Skeletal muscle satellite cell (primary cell): ENCODE measurements at regions not wholly inside any gene's neighbourhood (a gene's known extent, or its start where the extent isn't known, plus 50 kb on each side); places are given as distances from the start of the nearest gene placed in this dataset.

Source experiments
- H3K27me3 ChIP-seq: 2 replicates; pipeline ENCODE4 v1.7.0; 2013; ENCODE audit warnings: low read length; ENCODE audit not compliant: control insufficient read depth, insufficient read depth
- H3K36me3 ChIP-seq: 2 replicates; pipeline ENCODE4 v1.7.0; 2013; ENCODE audit warnings: mild to moderate bottlenecking, control low read depth, low read length; ENCODE audit not compliant: insufficient read depth
- H3K4me1 ChIP-seq: 2 replicates; pipeline ENCODE4 v1.7.0; 2013; ENCODE audit warnings: low read length; ENCODE audit not compliant: control insufficient read depth, insufficient read depth
- H3K4me2 ChIP-seq: 2 replicates; pipeline ENCODE4 v1.7.0; 2013; ENCODE audit warnings: mild to moderate bottlenecking, low read length
- H3K4me3 ChIP-seq: 2 replicates; pipeline ENCODE4 v1.7.0; 2013; ENCODE audit warnings: low read length
- H3K9ac ChIP-seq: 2 replicates; pipeline ENCODE4 v1.7.0; 2013; ENCODE audit warnings: mild to moderate bottlenecking, low read depth, low read length, moderate library complexity
- H3K9me3 ChIP-seq: replicated peaks from 2 replicates; pipeline ENCODE4 v1.7.0; 2013; ENCODE audit warnings: mild to moderate bottlenecking, control low read depth, low read length

GRCh38 chr6:134702279-134702678, 247.6 kb downstream of the ALDH8A1 start:
- H3K27me3 ChIP-seq: no peaks in the 10 kb centered on the region

DNA sequence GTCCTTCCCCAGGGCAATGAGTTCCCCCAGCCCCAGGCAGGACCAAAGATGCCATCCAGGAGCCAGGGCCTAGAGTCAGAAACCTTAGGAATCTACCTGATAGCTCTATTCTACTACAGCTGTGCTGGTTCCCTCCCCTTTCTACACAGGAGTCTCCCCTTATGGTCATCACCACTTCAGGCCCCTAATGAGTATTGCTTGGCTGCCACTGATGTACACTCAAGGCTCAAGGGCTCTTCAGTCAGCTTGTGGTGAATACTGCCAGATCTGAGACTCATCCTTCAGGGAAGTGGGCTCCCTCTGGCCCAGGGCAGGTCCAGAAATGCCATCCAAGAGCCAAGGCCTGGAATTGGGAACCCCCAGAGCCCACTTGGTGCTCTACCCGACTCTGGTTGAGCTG, 248.6 kb downstream of the ALDH8A1 start:
- no peak overlapping the region for H3K4me3 ChIP-seq
- no peaks in the 10 kb centered on the region for H3K9me3 ChIP-seq

More at GRCh38 chr6:134702279-134702678, 247.6 kb downstream of the ALDH8A1 start:
- H3K9me3 ChIP-seq: no peaks in the 10 kb centered on the region
- no peaks in the 10 kb centered on the region for H3K4me1 ChIP-seq
- no peak overlapping the region for H3K9ac ChIP-seq
- H3K4me3 ChIP-seq: no peak overlapping the region
- H3K4me2 ChIP-seq: no peak overlapping the region
- no peaks in the 10 kb centered on the region for H3K36me3 ChIP-seq

GRCh38 chr6:134698228-134698627, 251.7 kb downstream of the ALDH8A1 start:
- no peaks in the 10 kb centered on the region for H3K36me3 ChIP-seq
- H3K4me2 ChIP-seq: no peak overlapping the region
- no peak overlapping the region for H3K9ac ChIP-seq
- no peaks in the 10 kb centered on the region for H3K4me1 ChIP-seq
- no peak overlapping the region for H3K4me3 ChIP-seq
- no peaks in the 10 kb centered on the region for H3K27me3 ChIP-seq
- no peaks in the 10 kb centered on the region for H3K9me3 ChIP-seq

More for the DNA sequence above, 248.6 kb downstream of the ALDH8A1 start:
- no peak overlapping the region for H3K9ac ChIP-seq
- no peaks in the 10 kb centered on the region for H3K36me3 ChIP-seq
- H3K4me1 ChIP-seq: no peaks in the 10 kb centered on the region
- no peak overlapping the region for H3K4me2 ChIP-seq
- H3K27me3 ChIP-seq: no peaks in the 10 kb centered on the region

- no peaks in the 10 kb centered on the region for H3K36me3 ChIP-seq
- H3K4me2 ChIP-seq: no peak overlapping the region
- H3K4me1 ChIP-seq: peaks cover 9% of the 10 kb centered on the region
- no peak overlapping the region for H3K4me3 ChIP-seq
- no peak overlapping the region for H3K9ac ChIP-seq
- no peaks in the 10 kb centered on the region for H3K27me3 ChIP-seq
- H3K9me3 ChIP-seq: no peaks in the 10 kb centered on the region
Measured at GRCh38 chr6:134692008-134692407, 257.9 kb downstream of the ALDH8A1 start.

GRCh38 chr6:134691180-134691579, 258.7 kb downstream of the ALDH8A1 start:
- no peaks in the 10 kb centered on the region for H3K36me3 ChIP-seq
- no peaks in the 10 kb centered on the region for H3K27me3 ChIP-seq
- no peak overlapping the region for H3K4me3 ChIP-seq
- peaks cover 15% of the 10 kb centered on the region for H3K4me1 ChIP-seq
- no peak overlapping the region for H3K4me2 ChIP-seq
- no peaks in the 10 kb centered on the region for H3K9me3 ChIP-seq
- H3K9ac ChIP-seq: no peak overlapping the region

- H3K4me2 ChIP-seq: no peak overlapping the region
- no peaks in the 10 kb centered on the region for H3K9me3 ChIP-seq
- peaks cover 25% of the 10 kb centered on the region for H3K4me1 ChIP-seq
- no peak overlapping the region for H3K4me3 ChIP-seq
- no peaks in the 10 kb centered on the region for H3K27me3 ChIP-seq
- no peak overlapping the region for H3K9ac ChIP-seq
- H3K36me3 ChIP-seq: no peaks in the 10 kb centered on the region
Measured at GRCh38 chr6:134690048-134690447, 259.9 kb downstream of the ALDH8A1 start.

DNA sequence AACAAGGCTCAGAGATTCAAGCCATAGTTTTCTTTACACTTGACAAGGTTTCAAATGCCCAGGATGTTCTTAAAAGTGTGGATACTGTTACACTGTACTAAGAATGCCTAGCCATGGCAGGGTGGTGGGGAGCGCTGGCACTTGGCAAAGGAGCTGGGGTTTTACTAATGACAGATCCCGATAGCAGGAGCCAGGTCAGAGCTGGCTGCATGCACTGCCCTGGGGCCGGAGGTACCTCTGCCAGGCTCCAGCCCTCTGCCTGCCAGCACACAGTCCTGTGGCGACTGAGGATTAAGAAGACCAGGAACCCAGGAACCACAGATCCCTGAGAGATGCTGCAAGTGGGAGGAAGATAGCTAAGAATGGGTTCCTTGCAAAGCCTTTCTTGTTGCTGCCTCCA, 260.3 kb downstream of the ALDH8A1 start:
- Histone ChIP-seq H3K4me2 (no peak overlapping the region), H3K4me1 (peaks cover 29% of the 10 kb centered on the region), H3K9ac (no peak overlapping the region), H3K27me3 (no peaks in the 10 kb centered on the region), H3K4me3 (no peak overlapping the region), H3K9me3 (no peaks in the 10 kb centered on the region), H3K36me3 (no peaks in the 10 kb centered on the region)

DNA sequence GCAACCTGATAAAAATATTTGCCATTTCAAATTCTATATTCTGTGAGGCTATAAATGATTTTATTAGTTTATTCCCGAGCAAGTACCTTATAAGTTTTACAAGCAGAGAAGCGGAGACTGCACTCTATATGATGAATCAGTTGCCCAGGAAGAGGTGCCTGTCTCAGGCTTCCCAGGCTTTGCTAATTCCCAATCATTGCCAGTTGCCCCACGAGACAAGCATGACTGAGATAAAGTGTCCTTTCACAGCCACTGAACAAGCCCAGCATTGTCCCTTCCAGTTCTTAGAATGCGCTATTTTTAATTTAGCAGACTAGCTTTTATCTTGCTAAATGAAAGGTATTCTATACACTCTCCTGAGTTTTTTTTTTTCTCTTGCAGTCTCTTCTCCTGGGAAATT, 260.7 kb downstream of the ALDH8A1 start:
- peak overlapping the region; percentile 16 for H3K4me2 ChIP-seq
- no peaks in the 10 kb centered on the region for H3K27me3 ChIP-seq
- H3K9ac ChIP-seq: no peak overlapping the region
- H3K9me3 ChIP-seq: no peaks in the 10 kb centered on the region
- no peak overlapping the region for H3K4me3 ChIP-seq
- H3K4me1 ChIP-seq: peaks cover 33% of the 10 kb centered on the region
- H3K36me3 ChIP-seq: no peaks in the 10 kb centered on the region

DNA sequence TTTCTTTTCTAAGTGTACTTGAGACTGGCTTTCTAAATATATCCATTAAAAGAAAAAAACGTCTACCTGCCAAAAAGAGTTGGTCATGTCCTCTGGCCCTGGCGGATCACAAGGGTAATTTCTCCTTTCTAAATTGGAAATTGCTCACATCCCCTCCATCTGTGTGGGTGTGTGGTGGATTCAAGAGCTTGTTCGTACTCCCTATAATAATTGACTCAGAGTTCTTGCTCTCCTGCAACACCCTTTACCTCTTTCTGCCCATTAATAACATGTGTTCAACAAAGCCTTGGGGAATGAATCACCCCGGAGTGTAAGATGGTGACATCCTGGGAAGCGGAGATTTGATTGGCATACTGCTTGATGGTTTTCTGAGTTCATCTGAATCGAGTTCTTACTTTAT, 263.8 kb downstream of the ALDH8A1 start:
- Histone ChIP-seq H3K4me3 (no peak overlapping the region), H3K4me2 (peak overlapping the region; percentile 53), H3K9me3 (no peaks in the 10 kb centered on the region), H3K9ac (peak overlapping the region; percentile 57), H3K36me3 (no peaks in the 10 kb centered on the region), H3K27me3 (no peaks in the 10 kb centered on the region), H3K4me1 (peaks cover 44% of the 10 kb centered on the region)

GRCh38 chr6:134684423-134684795, 265.5 kb downstream of the ALDH8A1 start:
- Histone ChIP-seq H3K4me1 (peaks cover 54% of the 10 kb centered on the region), H3K4me2 (peak overlapping the region; percentile 0), H3K9me3 (no peaks in the 10 kb centered on the region), H3K4me3 (no peak overlapping the region), H3K27me3 (no peaks in the 10 kb centered on the region), H3K9ac (peak overlapping the region; percentile 7), H3K36me3 (no peaks in the 10 kb centered on the region)

DNA sequence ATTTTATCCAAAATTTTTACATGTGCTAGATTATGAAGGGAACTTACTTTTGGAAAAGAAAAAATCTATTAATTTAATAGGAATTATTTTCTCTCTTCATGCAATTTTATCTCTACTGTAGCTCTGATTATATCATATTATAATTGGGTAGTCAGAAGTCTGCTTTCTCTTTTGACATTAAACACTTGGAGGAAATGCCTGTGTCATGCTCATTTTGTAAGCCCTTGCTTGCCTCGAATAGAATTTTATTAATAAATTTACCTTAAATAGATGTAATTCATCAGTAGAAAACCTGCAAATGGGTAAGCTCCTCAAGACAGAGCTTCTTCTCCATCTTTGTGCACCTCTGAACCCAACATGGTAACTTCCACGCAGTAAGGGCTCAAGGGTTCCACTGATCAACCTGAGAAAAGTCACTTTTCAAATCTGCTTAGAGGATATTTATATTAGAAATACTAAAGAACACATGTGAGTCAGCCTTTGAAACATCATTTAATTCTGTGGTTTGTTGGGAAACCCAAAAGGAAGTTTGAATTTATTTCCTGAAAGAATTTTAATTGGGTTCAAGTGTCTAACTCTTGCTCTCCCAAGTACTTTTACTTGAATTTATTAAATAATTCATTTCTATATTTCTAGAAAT, 266.0 kb downstream of the ALDH8A1 start:
- Histone ChIP-seq H3K4me2 (peak overlapping the region; percentile 65), H3K27me3 (no peaks in the 10 kb centered on the region), H3K9me3 (no peaks in the 10 kb centered on the region), H3K9ac (peak overlapping the region; percentile 32), H3K36me3 (no peaks in the 10 kb centered on the region), H3K4me3 (no peak overlapping the region), H3K4me1 (peaks cover 57% of the 10 kb centered on the region)

DNA sequence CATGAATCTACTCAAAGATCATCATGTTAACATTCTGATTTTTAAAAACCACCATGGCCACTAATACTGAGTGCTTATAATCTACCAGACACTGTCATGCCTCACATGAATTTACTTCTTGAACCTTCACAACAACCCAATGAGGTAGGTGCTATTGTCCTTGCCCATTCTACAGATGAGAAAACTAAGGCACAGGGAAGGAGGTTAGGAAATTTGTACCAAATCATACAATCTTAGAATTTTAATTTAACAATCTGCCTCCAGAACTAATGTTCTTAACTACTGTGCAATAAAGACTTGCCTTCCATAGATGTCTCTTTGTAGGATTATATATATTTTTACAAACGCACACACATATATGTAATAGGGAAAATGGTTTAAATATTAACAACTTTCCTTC, 269.5 kb downstream of the ALDH8A1 start:
- no peak overlapping the region for H3K4me3 ChIP-seq
- H3K9me3 ChIP-seq: no peaks in the 10 kb centered on the region
- H3K4me2 ChIP-seq: no peak overlapping the region
- no peak overlapping the region for H3K9ac ChIP-seq
- H3K4me1 ChIP-seq: peaks cover 72% of the 10 kb centered on the region
- no peaks in the 10 kb centered on the region for H3K36me3 ChIP-seq
- H3K27me3 ChIP-seq: no peaks in the 10 kb centered on the region
